ENCODE measurements at regions not wholly inside any gene's neighbourhood (a gene's known extent, or its start where the extent isn't known, plus 50 kb on each side); places are given as distances from the start of the nearest gene placed in this dataset.

- no peak for DNase-seq
Measured at GRCh38 chr1:177567393-177567792, 396.6 kb downstream of the BRINP2 start.

DNA sequence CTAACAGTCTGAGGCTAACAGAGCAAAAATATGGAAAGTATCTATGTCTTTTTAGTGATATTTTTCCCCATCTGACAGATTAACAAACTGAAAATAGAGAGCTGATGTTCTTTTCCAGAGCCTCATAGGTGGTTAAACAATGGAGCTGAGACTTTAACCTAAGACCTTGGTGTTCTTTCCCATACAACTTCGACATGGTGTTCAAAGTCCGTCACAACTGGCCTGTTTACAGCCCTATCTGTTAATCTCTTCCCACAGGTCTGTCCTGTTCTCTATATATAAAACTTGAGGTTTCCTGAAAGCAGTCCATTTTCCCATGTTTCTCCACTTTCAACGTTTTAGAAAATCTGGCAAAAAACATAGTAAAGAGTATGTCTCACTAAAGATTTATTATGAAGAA, 395.7 kb downstream of the BRINP2 start:
- no peak for DNase-seq

DNA sequence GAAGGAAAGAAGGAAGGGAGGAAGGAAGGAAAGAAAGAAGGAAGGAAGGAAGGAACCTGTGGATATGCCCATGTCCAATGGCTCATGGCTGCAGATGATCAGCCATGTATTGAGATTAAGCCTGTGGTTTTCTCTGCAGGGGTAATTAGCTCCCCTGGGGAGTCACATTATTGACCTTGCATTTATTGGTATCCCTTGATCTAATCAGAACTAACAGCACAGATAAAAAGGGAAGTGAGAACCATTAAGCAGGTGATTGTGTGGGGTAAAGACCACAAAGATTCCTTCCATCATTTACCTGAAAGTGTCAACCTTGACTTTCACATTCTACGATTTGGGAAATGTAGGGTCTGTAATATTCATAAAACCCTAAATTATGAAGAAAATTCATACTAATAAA, 390.7 kb downstream of the BRINP2 start:
- no peak for DNase-seq

DNA sequence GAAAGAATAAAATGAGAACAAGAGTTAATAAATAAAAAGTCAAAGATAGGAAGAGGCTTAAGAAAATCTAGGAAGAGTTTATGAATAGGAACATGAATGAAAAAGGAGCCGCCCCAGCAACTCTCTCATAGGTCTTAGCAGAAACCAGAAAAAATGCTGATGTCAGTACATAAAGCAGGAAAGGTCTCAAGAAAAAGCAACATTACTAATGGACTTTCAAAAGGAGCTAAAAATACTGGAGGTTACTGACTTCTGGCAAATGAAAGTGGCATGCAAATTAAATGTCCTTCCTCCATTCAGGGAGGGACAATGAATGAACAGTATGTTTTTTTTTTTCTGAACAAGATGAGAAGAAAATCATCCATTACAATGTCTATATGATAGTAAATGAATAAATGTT, 387.6 kb downstream of the BRINP2 start:
- DNase-seq = no peak

DNA sequence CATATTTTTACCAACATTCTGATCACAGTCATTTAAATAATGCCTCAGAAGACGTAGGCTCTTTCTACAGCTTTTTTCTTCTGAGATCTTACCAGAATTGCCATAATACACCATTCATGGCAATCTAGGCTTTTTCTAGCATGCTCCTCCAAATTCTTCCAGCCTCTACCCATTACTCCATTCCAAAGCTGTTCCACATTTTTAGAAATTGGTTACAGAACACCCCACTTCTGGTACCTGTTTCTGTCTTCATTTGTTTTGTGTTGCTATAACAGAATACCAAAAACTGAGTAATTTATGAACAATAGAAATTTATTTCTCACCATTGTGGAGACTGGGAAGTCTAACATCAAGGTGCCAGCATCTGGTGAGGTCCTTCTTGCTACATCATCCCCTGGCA, 385.4 kb downstream of the BRINP2 start:
- DNase-seq = no peak

GRCh38 chr1:177547200-177547599, 376.4 kb downstream of the BRINP2 start:
- no peak for DNase-seq

DNA sequence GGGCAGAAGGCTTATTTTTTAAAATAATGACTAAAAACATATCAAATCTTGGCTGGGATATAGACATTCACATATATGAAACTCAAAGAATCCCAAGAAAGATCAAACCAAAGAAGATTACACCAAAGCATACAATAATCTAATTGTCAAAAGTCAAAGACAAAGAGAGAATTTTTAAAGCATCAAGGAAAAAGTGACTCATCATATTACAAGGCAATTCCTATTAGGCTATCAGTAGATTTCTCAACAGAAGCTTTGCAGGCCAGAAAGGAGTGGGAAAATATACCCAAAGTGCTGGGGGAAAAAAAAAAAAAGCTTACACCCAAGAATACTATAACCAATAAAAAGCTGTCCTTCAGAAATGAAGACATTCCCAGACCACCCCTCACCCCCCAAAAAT, 375.6 kb downstream of the BRINP2 start:
- no peak for DNase-seq

GRCh38 chr1:177526201-177526600, 355.4 kb downstream of the BRINP2 start:
- no peak for DNase-seq

GRCh38 chr1:177525176-177525575, 354.4 kb downstream of the BRINP2 start:
- no peak for DNase-seq

DNA sequence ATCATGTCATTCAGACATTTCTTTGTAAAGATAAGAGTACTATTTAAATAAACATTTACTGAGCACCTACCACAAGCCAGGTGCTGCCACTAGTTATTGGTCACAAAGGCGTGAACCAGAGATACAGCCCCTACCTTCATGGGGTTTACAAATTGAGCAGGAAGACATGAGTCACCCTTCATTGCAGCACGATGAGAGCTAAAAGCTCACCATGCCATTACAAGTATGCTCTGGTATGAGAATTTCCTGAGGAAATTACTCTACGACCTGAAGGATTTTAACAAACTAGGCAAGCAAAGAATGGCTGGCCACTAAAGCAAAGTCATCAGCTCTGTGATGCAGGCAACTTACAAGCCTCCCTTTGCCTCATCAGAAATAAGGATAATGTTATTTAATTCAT, 346.8 kb downstream of the BRINP2 start:
- DNase-seq = no peak

DNA sequence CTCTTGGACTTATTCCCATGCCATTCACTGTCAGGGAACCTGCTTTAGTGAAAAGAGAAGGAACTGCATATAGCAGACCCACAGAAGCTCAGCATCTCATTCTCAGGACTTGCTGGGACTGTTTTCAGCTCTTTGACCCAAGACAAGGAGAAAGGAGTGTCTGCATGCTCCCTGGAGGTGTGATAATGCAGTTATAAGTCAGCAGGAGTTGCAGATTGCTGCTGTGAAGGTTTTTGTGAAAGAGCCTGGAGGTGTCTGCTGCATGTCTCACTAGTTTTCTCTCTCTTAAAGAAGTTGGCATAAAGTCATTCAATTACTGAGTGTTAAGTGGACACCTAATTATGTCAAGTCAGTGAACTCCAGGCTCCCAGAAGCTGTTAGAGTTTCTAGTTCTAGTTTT, 343.4 kb downstream of the BRINP2 start:
- DNase-seq = no peak

- DNase-seq = no peak
Measured at GRCh38 chr1:177511036-177511435, 340.3 kb downstream of the BRINP2 start.

DNA sequence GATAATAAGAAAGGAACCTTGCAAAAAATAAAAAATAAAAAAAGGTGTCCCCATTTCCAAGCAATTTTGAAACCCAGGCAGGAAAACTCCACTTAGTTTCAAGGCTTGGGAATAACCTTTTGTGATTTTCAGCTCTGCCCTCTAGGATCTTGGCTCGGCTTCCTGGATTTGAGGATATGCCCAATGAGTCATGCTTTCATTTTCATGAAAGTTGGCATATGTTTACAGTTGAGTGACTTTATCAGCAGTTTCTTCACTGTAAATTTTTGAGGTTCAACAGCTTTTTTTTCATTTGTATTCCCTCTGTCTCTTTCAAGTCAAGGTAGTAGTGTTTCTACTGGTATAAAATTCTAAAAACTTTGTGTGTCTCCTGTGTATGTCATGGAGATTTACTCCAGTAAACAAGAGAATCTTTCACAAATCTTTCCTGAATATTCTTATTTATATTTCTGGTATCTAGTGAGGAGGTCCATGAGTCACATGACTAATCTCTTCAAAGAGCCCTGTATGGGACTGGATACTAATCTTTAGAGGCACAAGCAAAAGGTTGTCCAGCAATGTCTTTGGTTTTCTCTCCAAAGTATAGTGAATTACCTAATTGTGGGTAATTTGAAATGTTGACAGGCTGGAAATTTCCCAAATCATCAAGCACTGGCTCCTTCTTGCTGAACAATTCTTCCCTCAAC, 335.3 kb downstream of the BRINP2 start:
- DNase-seq = no peak

GRCh38 chr1:177495878-177496277, 325.1 kb downstream of the BRINP2 start:
- no peak for DNase-seq

DNA sequence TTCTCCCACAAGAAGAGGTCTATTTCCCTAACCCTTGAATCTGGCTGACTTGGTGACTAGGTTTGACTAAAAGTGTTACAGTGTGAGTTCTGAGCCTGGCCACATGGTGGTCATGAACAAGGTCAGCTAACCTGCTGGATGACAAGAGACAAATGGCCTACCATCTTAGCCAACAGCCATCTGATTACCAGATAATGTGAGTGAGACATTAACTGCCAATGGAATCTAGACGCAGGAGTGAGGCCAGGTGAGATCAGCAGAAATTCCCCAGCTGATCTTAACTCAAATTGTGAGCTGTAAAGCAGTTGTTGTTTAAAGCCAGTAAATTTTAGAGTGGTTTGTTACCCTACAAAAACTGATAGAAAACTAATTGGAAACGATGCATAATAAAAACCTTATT, 320.0 kb downstream of the BRINP2 start:
- DNase-seq = no peak

- no peak for DNase-seq
Measured at GRCh38 chr1:177490036-177490639, 319.4 kb downstream of the BRINP2 start.

- no peak for DNase-seq
Measured at GRCh38 chr1:177488722-177489121, 318.0 kb downstream of the BRINP2 start.

GRCh38 chr1:177487481-177487880, 316.7 kb downstream of the BRINP2 start:
- no peak for DNase-seq

DNA sequence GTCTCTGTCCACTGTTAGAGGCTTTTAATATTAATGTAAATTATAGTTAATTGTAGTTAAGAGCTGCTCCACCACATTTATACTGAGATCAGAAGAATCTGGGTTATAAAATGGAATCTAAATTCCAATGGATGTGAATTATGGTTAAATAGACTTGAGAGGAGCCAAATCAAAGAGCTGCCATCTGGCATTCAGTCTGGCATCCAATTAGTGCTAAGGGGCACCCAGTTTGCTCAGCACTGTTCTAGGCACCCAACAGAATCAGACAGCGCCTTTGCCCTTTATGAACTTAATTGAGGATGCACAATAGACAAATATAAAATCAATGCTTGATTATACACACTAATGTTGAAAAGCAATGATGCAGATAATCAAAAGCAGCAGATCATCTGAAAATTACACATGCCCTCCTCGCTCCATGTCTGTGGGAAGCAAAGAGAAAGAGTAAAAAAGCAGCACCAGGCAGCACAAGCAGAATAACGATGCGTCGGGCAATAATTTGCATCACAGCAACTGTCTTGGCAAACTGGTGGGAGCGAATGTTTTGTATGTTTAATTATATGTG, 310.1 kb downstream of the BRINP2 start:
- DNase-seq = no peak

DNA sequence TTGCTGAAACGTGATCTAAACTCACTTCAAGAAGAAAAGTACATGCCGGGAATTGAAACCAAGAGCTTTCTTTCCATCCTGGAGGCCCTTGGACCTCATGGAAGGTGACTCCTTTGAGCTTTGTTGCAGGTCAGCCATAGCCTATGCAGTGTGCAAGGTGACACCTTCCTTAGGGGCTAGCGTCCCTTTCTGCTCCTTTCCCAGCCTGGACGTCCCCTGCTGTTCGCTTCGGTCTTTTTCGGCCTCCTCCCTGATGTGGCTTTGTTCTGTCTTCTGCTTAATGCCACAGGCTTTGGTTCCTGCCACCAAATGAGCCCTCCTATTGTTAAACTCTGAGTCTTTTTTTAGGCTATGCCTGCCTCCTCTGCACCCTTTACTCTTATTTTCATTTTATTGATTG, 308.8 kb downstream of the BRINP2 start:
- DNase-seq = no peak

GRCh38 chr1:177476676-177477075, 305.9 kb downstream of the BRINP2 start:
- no peak for DNase-seq

DNA sequence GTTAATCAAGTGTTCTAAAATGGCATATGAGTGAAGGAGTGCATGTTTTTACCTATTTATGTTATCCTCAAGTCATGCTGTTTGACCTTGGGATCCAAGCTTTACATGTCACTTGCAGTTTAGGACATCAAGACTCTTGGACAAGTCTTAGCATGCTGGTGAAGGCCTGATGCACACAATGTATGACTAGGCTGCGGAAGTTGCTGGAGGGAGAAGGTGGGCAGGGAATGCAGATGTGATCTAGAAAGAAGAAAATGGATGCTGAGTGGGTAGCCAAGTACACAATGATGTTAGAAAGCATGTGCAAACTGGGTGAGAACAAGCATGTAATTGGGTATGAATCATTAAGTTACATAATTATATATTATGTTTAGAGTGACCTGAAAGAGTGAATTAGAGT, 301.8 kb downstream of the BRINP2 start:
- DNase-seq = no peak

GRCh38 chr1:177471244-177471643, 300.5 kb downstream of the BRINP2 start:
- no peak for DNase-seq

DNA sequence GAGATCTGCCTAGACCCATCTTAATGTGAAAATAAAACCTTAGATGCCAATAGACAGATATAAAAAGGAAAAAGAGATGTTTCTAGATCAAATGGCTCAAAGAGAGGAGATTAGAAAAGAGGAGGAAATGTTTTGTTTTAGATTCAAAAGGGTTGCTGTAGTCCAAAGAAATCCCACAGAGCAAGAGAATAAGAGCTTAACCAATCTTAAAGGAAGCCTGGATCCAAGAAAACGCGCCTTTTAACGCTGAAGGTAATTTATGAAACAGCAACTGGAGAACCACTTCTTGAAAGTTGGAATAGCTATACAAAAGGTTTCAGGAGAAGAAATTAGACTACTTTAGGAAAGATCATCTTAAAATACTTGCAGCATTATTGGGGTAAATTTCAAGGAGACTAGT, 298.8 kb downstream of the BRINP2 start:
- no peak for DNase-seq

DNA sequence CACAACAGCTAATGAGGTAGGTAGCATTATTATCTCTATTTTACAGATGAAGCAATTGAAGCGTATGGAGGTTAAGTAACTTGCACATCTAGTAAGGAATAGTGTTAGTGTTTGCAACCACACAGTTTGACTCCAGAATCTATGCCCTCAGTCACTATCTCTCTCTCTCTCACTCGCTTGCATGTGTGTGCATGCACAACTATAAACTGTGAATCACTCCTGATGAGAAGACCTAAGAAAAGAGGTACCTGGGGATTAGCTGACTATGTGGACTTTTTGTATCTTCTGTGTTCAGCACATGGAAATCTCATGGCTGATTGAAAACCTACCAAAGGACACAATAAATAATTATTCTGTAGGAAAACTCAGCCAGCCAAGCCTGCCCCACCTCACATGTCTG, 295.5 kb downstream of the BRINP2 start:
- DNase-seq = no peak
